ENCODE measurements at regions not wholly inside any gene's neighbourhood (a gene's known extent, or its start where the extent isn't known, plus 50 kb on each side); places are given as distances from the start of the nearest gene placed in this dataset.

- no peak overlapping the region for H3K9ac ChIP-seq (ENCODE audit: low read length)
- H3K36me3 ChIP-seq (ENCODE audit: low read length): no peaks in the 10 kb centered on the region
- no peaks in the 10 kb centered on the region for H4K20me1 ChIP-seq (ENCODE audit: low read depth, low read length)
- no peaks in the 10 kb centered on the region for H3F3A ChIP-seq (ENCODE audit: insufficient read depth)
- no peaks in the 10 kb centered on the region for H3K9me3 ChIP-seq (ENCODE audit: insufficient read depth, low read length)
- TF ChIP-seq EZH2phosphoT487 (conservative IDR thresholded peaks at IDR 0.05; ENCODE audit: low read length): no peak
- H3K79me2 ChIP-seq (ENCODE audit: insufficient read depth, low read length): no peaks in the 10 kb centered on the region
- H3K27ac ChIP-seq (ENCODE audit: low read depth, low read length): no peak overlapping the region
- H3K4me2 ChIP-seq (ENCODE audit: low read depth, low read length, poor library complexity, severe bottlenecking): no peak overlapping the region
- H2AFZ ChIP-seq (ENCODE audit: low read depth, low read length, severe bottlenecking): no peak overlapping the region
- no peaks in the 10 kb centered on the region for H3K27me3 ChIP-seq (ENCODE audit: low read length)
- no peaks in the 10 kb centered on the region for H3K9me2 ChIP-seq (replicated peaks; ENCODE audit: insufficient read depth, low read length)
- no peak overlapping the region for H3K4me3 ChIP-seq (ENCODE audit: insufficient read depth, low read length, poor library complexity, severe bottlenecking)
Measured at GRCh38 chr4:154030746-154031145, 241.9 kb upstream of the SFRP2 start.

- H3K27me3 ChIP-seq (ENCODE audit: low read length): no peaks in the 10 kb centered on the region
- H3K79me2 ChIP-seq (ENCODE audit: insufficient read depth, low read length): no peaks in the 10 kb centered on the region
- H3K9me3 ChIP-seq (ENCODE audit: insufficient read depth, low read length): no peaks in the 10 kb centered on the region
- H3F3A ChIP-seq (ENCODE audit: insufficient read depth): no peaks in the 10 kb centered on the region
- H3K4me2 ChIP-seq (ENCODE audit: low read depth, low read length, poor library complexity, severe bottlenecking): no peak overlapping the region
- H3K36me3 ChIP-seq (ENCODE audit: low read length): no peaks in the 10 kb centered on the region
- H2AFZ ChIP-seq (ENCODE audit: low read depth, low read length, severe bottlenecking): no peak overlapping the region
- H3K27ac ChIP-seq (ENCODE audit: low read depth, low read length): no peak overlapping the region
- no peaks in the 10 kb centered on the region for H3K9me2 ChIP-seq (replicated peaks; ENCODE audit: insufficient read depth, low read length)
- TF ChIP-seq EZH2phosphoT487 (conservative IDR thresholded peaks at IDR 0.05; ENCODE audit: low read length) (no peak), CTCF (IDR thresholded peaks at IDR 0.05; ENCODE audit: insufficient read depth, low read length, poor library complexity, severe bottlenecking) (no peak)
- no peak overlapping the region for H3K9ac ChIP-seq (ENCODE audit: low read length)
- H3K4me3 ChIP-seq (ENCODE audit: insufficient read depth, low read length, poor library complexity, severe bottlenecking): no peak overlapping the region
- H4K20me1 ChIP-seq (ENCODE audit: low read depth, low read length): no peaks in the 10 kb centered on the region
Measured at GRCh38 chr4:154030152-154030551, 241.3 kb upstream of the SFRP2 start.

- TF ChIP-seq CTCF (IDR thresholded peaks at IDR 0.05; ENCODE audit: insufficient read depth, low read length, poor library complexity, severe bottlenecking): no peak
- Histone ChIP-seq H4K20me1 (ENCODE audit: low read depth, low read length) (no peaks in the 10 kb centered on the region), H3K79me2 (ENCODE audit: insufficient read depth, low read length) (no peaks in the 10 kb centered on the region), H3K27me3 (ENCODE audit: low read length) (no peaks in the 10 kb centered on the region), H3K4me2 (ENCODE audit: low read depth, low read length, poor library complexity, severe bottlenecking) (no peak overlapping the region), H3K27ac (ENCODE audit: low read depth, low read length) (no peak overlapping the region), H3K36me3 (ENCODE audit: low read length) (no peaks in the 10 kb centered on the region), H3K4me3 (ENCODE audit: insufficient read depth, low read length, poor library complexity, severe bottlenecking) (no peak overlapping the region), H3K9me2 (replicated peaks; ENCODE audit: insufficient read depth, low read length) (no peaks in the 10 kb centered on the region), H3K9ac (ENCODE audit: low read length) (no peak overlapping the region), H3K9me3 (ENCODE audit: insufficient read depth, low read length) (no peaks in the 10 kb centered on the region), H3F3A (ENCODE audit: insufficient read depth) (no peaks in the 10 kb centered on the region), H2AFZ (ENCODE audit: low read depth, low read length, severe bottlenecking) (no peak overlapping the region)
Measured at GRCh38 chr4:154029171-154029570, 240.3 kb upstream of the SFRP2 start.

GRCh38 chr4:154025110-154025509 is 236.2 kb upstream of the SFRP2 start:
- H3K79me2 ChIP-seq (ENCODE audit: insufficient read depth, low read length): no peaks in the 10 kb centered on the region
- H3K4me3 ChIP-seq (ENCODE audit: insufficient read depth, low read length, poor library complexity, severe bottlenecking): no peak overlapping the region
- no peaks in the 10 kb centered on the region for H3K9me3 ChIP-seq (ENCODE audit: insufficient read depth, low read length)
- H3K36me3 ChIP-seq (ENCODE audit: low read length): no peaks in the 10 kb centered on the region
- no peaks in the 10 kb centered on the region for H4K20me1 ChIP-seq (ENCODE audit: low read depth, low read length)
- no peak overlapping the region for H3K4me2 ChIP-seq (ENCODE audit: low read depth, low read length, poor library complexity, severe bottlenecking)
- no peak overlapping the region for H3K27ac ChIP-seq (ENCODE audit: low read depth, low read length)
- no peaks in the 10 kb centered on the region for H3K9me2 ChIP-seq (replicated peaks; ENCODE audit: insufficient read depth, low read length)
- no peaks in the 10 kb centered on the region for H3F3A ChIP-seq (ENCODE audit: insufficient read depth)
- H3K27me3 ChIP-seq (ENCODE audit: low read length): no peaks in the 10 kb centered on the region
- H2AFZ ChIP-seq (ENCODE audit: low read depth, low read length, severe bottlenecking): no peak overlapping the region
- no peak for TF ChIP-seq EZH2phosphoT487 (conservative IDR thresholded peaks at IDR 0.05; ENCODE audit: low read length)
- TF ChIP-seq CTCF (IDR thresholded peaks at IDR 0.05; ENCODE audit: insufficient read depth, low read length, poor library complexity, severe bottlenecking): no peak
- no peak overlapping the region for H3K9ac ChIP-seq (ENCODE audit: low read length)
